ENCODE measurements at regions not wholly inside any gene's neighbourhood (a gene's known extent, or its start where the extent isn't known, plus 50 kb on each side); places are given as distances from the start of the nearest gene placed in this dataset.
"Not testable (repeated sequence)": the region's sequence is repeated elsewhere in the genome, so short reads cannot be mapped to it uniquely, and the experiment has no call there.

DNA sequence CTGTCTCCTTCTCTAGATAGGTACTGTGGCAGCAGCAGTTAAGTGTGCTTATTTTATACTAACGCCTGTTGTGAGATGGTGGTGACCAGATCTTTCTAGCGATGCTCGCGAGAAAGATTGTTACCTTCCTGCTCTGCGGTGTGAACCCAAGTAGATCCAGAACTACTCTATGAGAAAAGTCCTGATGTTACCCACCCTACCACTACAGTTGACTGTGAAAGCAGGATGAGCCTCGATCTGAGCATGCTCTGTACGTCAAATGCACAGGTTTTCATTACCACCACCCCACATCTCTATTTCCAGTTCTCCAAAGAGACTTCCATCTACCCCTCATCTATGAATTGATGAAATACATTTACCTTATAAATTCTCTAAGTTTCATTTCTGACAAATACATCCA is 64.6 kb upstream of the KCTD7 start:
- Histone ChIP-seq H3K9me3 (ENCODE audit: control insufficient read depth in 1 of 2, low read length in 2 of 2) (no peaks in the 10 kb centered on the region), H3K36me3 (ENCODE audit: control insufficient read depth in 1 of 2, insufficient read depth in 2 of 2, low read length in 2 of 2) (peaks cover 0 to 3% of the 10 kb centered on the region in 2 donors), H3K4me3 (ENCODE audit: low read depth in 1 of 2, low read length in 2 of 2) (no peak overlapping the region), H3K4me1 (ENCODE audit: control insufficient read depth in 1 of 2, insufficient read depth in 2 of 2, low read length in 2 of 2) (no peaks in the 10 kb centered on the region), H3K27me3 (ENCODE audit: low read depth, low read length) (no peaks in the 10 kb centered on the region), H3K27ac (ENCODE audit: low read length) (no peak overlapping the region)

DNA sequence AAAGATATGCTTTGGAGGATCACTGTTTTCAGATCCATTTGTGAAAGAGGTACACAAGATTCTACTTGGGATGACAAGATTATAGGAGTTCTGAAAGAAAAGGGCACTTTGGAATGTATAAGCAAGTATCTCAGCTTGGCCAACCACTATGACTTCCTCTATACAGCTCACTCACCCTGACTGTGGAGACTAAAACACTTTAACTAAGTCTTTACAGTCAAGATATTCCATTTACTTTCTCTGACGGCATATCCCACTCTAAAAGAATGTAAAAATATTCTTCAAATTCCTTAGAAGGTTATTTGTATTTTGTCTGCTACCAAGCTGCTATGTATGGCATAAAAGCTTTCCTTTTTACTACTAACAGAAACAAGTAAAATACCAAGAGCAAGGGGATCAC is 58.5 kb upstream of the KCTD7 start:
- not testable (repeated sequence) for H3K27ac ChIP-seq (ENCODE audit: low read length); H3K4me1 ChIP-seq (ENCODE audit: control insufficient read depth in 1 of 2, insufficient read depth in 2 of 2, low read length in 2 of 2); H3K9me3 ChIP-seq (ENCODE audit: control insufficient read depth in 1 of 2, low read length in 2 of 2); H3K4me3 ChIP-seq (ENCODE audit: low read depth in 1 of 2, low read length in 2 of 2); H3K27me3 ChIP-seq (ENCODE audit: low read depth, low read length)
- peaks cover 14 to 25% of the 10 kb centered on the region in 2 donors for H3K36me3 ChIP-seq (ENCODE audit: control insufficient read depth in 1 of 2, insufficient read depth in 2 of 2, low read length in 2 of 2)

DNA sequence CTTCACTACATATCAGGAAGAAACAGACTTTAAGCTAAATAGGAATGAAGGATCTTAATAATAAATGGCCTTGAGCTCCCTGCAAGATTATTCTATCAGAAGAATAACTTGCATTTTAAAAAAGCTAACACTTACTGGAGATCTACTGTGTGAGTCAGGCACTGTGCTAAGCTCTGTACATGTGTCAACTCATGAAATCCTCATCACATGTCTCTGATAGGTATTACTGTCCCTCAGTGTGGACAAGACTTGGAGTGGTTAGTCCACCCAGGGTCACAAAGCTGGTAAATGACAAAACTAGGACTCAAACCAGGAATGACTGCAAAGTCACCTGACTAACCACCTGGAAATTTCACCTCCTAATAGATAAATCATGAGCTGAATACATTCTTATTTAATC is 57.1 kb upstream of the KCTD7 start:
- H3K4me1 ChIP-seq (ENCODE audit: control insufficient read depth in 1 of 2, insufficient read depth in 2 of 2, low read length in 2 of 2): no peaks in the 10 kb centered on the region
- H3K4me3 ChIP-seq (ENCODE audit: low read depth in 1 of 2, low read length in 2 of 2): no peak overlapping the region
- no peaks in the 10 kb centered on the region for H3K27me3 ChIP-seq (ENCODE audit: low read depth, low read length)
- H3K9me3 ChIP-seq (ENCODE audit: control insufficient read depth in 1 of 2, low read length in 2 of 2): no peaks in the 10 kb centered on the region
- H3K27ac ChIP-seq (ENCODE audit: low read length): no peak overlapping the region
- H3K36me3 ChIP-seq (ENCODE audit: control insufficient read depth in 1 of 2, insufficient read depth in 2 of 2, low read length in 2 of 2): peaks cover 14 to 32% of the 10 kb centered on the region in 2 donors

DNA sequence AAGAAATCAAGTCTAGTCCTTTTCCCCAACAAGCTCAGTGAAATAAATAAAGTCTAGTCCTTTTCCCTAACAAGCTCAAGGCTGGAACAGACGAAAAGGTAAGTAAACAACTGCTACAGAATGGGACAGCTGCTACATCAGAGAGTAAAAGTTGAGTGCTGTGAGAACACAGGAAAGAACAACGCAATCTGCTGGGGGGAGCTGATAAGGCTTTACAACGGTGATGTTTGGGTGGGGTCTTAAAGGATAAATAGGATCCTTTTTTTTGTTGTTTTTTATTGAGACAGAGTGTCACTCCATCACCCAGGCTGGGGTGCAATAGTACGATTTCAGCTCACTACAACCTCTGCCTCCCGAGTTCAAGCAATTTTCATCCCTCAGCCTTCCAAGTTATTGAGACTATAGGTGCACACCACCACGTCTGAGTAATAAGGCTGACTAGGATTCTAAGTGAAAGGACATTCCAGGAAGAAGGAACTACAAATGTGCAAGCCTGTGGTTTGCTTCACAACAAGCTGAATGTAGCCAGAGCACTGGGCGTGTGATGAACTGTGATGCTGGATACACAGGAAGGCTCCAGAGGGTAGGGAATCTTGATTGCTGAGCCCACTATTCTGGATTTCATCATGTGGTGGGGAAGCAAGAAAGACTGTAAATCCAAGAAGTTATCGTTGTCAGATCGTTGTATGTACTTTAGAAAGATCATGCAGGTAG is 54.7 kb upstream of the KCTD7 start:
- H3K4me1 ChIP-seq (ENCODE audit: control insufficient read depth in 1 of 2, insufficient read depth in 2 of 2, low read length in 2 of 2); H3K27ac ChIP-seq (ENCODE audit: low read length); H3K4me3 ChIP-seq (ENCODE audit: low read depth in 1 of 2, low read length in 2 of 2); H3K27me3 ChIP-seq (ENCODE audit: low read depth, low read length); H3K9me3 ChIP-seq (ENCODE audit: control insufficient read depth in 1 of 2, low read length in 2 of 2): not testable (repeated sequence)
- H3K36me3 ChIP-seq (ENCODE audit: control insufficient read depth in 1 of 2, insufficient read depth in 2 of 2, low read length in 2 of 2): peaks cover 14 to 32% of the 10 kb centered on the region in 2 donors

DNA sequence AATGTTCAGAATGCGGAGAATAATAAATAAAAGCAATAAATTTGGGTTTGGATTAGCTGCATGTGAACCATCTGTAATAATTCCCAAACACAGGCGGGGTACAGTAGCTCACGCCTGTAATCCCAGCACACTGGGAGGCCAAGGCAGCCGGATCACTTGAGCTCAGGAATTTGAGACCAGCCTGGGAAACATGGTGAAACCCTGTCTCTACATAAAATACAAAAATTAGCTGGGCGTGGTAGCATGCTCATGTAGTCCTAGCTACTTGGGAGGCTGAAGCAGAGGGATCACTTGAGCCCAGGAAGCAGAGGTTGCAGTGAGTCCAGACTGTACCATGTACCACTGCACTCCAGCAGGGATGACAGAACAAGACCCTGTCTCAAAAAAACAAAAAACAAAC is 53.9 kb upstream of the KCTD7 start:
- not testable (repeated sequence) for H3K4me1 ChIP-seq (ENCODE audit: control insufficient read depth in 1 of 2, insufficient read depth in 2 of 2, low read length in 2 of 2); H3K27me3 ChIP-seq (ENCODE audit: low read depth, low read length); H3K27ac ChIP-seq (ENCODE audit: low read length); H3K9me3 ChIP-seq (ENCODE audit: control insufficient read depth in 1 of 2, low read length in 2 of 2); H3K4me3 ChIP-seq (ENCODE audit: low read depth in 1 of 2, low read length in 2 of 2)
- H3K36me3 ChIP-seq (ENCODE audit: control insufficient read depth in 1 of 2, insufficient read depth in 2 of 2, low read length in 2 of 2): peaks cover 14 to 32% of the 10 kb centered on the region in 2 donors

DNA sequence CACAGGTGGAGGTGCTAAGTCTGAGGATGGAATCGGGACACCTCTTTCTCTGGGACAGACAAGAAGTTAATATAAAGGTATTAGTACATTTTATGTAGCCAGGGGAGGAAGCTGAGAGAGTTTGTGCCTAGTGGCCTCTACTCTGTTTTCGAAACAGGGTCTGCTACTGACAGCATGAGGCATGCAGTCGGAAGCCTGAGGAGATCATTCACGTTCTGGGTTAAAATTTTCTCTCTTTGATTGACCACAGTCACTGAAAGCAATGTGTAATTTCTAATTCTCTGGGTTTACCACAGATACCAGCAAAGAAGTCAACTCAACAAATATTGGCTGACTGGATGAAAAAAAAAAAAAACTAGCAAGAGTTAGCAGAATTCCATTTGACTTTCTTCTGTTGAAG is 53.3 kb upstream of the KCTD7 start:
- Histone ChIP-seq H3K9me3 (ENCODE audit: control insufficient read depth in 1 of 2, low read length in 2 of 2) (no peaks in the 10 kb centered on the region), H3K27ac (ENCODE audit: low read length) (no peak overlapping the region), H3K4me3 (ENCODE audit: low read depth in 1 of 2, low read length in 2 of 2) (no peak overlapping the region), H3K27me3 (ENCODE audit: low read depth, low read length) (no peaks in the 10 kb centered on the region), H3K36me3 (ENCODE audit: control insufficient read depth in 1 of 2, insufficient read depth in 2 of 2, low read length in 2 of 2) (peaks cover 14 to 32% of the 10 kb centered on the region in 2 donors), H3K4me1 (ENCODE audit: control insufficient read depth in 1 of 2, insufficient read depth in 2 of 2, low read length in 2 of 2) (no peaks in the 10 kb centered on the region)

DNA sequence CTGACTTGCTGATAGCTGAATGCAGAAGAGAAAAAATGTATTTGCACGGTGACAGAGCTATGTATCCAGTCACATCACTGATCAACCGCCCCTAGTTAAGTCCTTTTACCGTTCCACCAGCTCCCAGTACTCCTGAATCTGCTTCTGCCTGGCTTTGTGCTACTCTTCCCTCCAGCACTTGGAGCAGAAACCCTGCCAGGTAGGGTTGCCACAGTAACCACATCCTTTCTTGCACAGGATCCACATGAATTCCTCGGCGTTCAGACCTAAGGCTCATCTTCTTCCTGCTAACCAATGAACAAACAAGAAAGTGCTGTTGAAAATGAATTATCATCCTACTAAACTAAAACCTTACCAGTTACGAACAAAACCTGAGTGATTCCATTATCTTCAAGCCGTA is 52.0 kb upstream of the KCTD7 start:
- no peak overlapping the region for H3K27ac ChIP-seq (ENCODE audit: low read length)
- H3K4me1 ChIP-seq (ENCODE audit: control insufficient read depth in 1 of 2, insufficient read depth in 2 of 2, low read length in 2 of 2): no peaks in the 10 kb centered on the region
- no peak overlapping the region for H3K4me3 ChIP-seq (ENCODE audit: low read depth in 1 of 2, low read length in 2 of 2)
- H3K36me3 ChIP-seq (ENCODE audit: control insufficient read depth in 1 of 2, insufficient read depth in 2 of 2, low read length in 2 of 2): peaks cover 11 to 37% of the 10 kb centered on the region in 2 donors
- H3K9me3 ChIP-seq (ENCODE audit: control insufficient read depth in 1 of 2, low read length in 2 of 2): no peaks in the 10 kb centered on the region
- H3K27me3 ChIP-seq (ENCODE audit: low read depth, low read length): no peaks in the 10 kb centered on the region

All from muscle layer of duodenum (tissue), 2 donors.